DOHH2 (cell line): ENCODE measurements at regions not wholly inside any gene's neighbourhood (a gene's known extent, or its start where the extent isn't known, plus 50 kb on each side); places are given as distances from the start of the nearest gene placed in this dataset.

Source experiments
- H3F3A ChIP-seq: fragments of 200-600 bp; sonication (generic), shearing (Covaris generic); 2 replicates; pipeline ENCODE4 v1.6.0; 2016; ENCODE audit warnings: antibody characterized with exemption, mild to moderate bottlenecking; ENCODE audit not compliant: control insufficient read depth, insufficient read depth
- H3K27ac ChIP-seq: fragments of 200-600 bp; sonication (generic); 2 replicates; pipeline ENCODE4 v1.5.1; 2014; ENCODE audit warnings: low read depth, mild to moderate bottlenecking, low read length, moderate library complexity
- H3K27me3 ChIP-seq: fragments of 200-600 bp; sonication (generic); 2 replicates; pipeline ENCODE4 v1.6.1; 2014; ENCODE audit warnings: mild to moderate bottlenecking, low read length, mixed read lengths; ENCODE audit not compliant: control insufficient read depth
- H3K36me3 ChIP-seq: fragments of 200-600 bp; sonication (generic); 2 replicates; pipeline ENCODE4 v1.6.1; 2014; ENCODE audit warnings: mild to moderate bottlenecking, low read length, moderate library complexity, mixed read lengths; ENCODE audit not compliant: control insufficient read depth
- H3K4me1 ChIP-seq: fragments of 200-600 bp; sonication (generic); 2 replicates; pipeline ENCODE4 v1.6.1; 2014; ENCODE audit warnings: mild to moderate bottlenecking, low read length, mixed read lengths; ENCODE audit not compliant: control insufficient read depth
- H3K4me2 ChIP-seq: fragments of 200-600 bp; sonication (generic); 2 replicates; pipeline ENCODE4 v1.6.0; 2014; ENCODE audit warnings: mild to moderate bottlenecking, low read length, moderate library complexity
- H3K4me3 ChIP-seq: fragments of 200-600 bp; sonication (generic); 2 replicates; pipeline ENCODE4 v1.5.1; 2014; ENCODE audit warnings: mild to moderate bottlenecking, low read length, mixed read lengths
- H3K79me2 ChIP-seq: fragments of 200-600 bp; sonication (generic); 2 replicates; pipeline ENCODE4 v1.6.1; 2014; ENCODE audit warnings: mild to moderate bottlenecking, low read length, mixed read lengths; ENCODE audit not compliant: control insufficient read depth
- H3K9me2 ChIP-seq: fragments of 200-600 bp; sonication (generic); replicated peaks from 2 replicates; pipeline ENCODE4 v1.6.1; 2014; ENCODE audit warnings: mild to moderate bottlenecking, low read length, mixed read lengths; ENCODE audit not compliant: control insufficient read depth
- H3K9me3 ChIP-seq: fragments of 200-600 bp; sonication (generic); 2 replicates; pipeline ENCODE4 v1.6.1; 2014; ENCODE audit warnings: antibody characterized with exemption, low read length, mixed read lengths; ENCODE audit not compliant: control insufficient read depth, insufficient read depth
- H4K20me1 ChIP-seq: fragments of 200-600 bp; sonication (generic); 2 replicates; pipeline ENCODE4 v1.6.0; 2014; ENCODE audit warnings: low read depth, mild to moderate bottlenecking, antibody characterized with exemption, low read length, moderate library complexity; ENCODE audit not compliant: control insufficient read depth, insufficient read depth
- CTCF ChIP-seq: fragments of 200-600 bp; sonication (generic); IDR thresholded peaks from one replicate; pipeline ENCODE4 v1.5.1; 2014; ENCODE audit warnings: antibody characterized with exemption, mild to moderate bottlenecking, low read depth, low read length; ENCODE audit not compliant: poor library complexity, severe bottlenecking
- EZH2phosphoT487 ChIP-seq: fragments of 200-600 bp; sonication (generic); IDR thresholded peaks from 2 replicates; pipeline ENCODE4 v1.6.1; 2017; ENCODE audit warnings: borderline replicate concordance, mild to moderate bottlenecking, antibody characterized with exemption, low read length, moderate library complexity, mixed read lengths

DNA sequence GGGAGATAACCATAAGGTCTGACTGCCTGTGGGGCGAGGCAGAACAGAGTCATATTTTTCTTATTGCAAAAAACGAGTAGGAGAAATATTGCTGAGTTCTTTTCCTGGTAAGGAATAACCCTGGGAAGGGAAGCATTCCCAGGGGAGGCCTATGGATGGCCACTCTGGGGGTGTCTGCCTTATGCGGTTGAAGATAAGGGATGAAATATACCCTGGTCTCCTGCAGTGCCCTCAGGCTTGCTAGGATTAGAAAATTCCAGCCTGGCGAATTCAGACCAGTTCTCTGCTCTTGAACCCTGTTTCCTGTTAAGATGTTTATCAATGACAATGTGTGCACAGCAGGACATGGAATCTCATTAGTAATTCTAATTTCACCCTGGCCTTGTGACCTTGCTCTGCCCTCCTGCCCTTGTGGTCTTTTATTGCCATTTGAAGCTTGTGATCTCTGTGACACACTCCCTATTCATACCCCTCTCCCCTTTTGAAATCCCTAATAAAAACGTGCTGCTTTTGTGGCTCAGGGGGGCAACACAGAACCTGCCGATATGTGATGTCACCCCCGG is 491.1 kb upstream of the EYS start:
- no peak overlapping the region for H3K4me2 ChIP-seq
- TF ChIP-seq EZH2phosphoT487 (no peak), CTCF (no peak)
- H3K79me2 ChIP-seq: no peaks in the 10 kb centered on the region
- H3K4me1 ChIP-seq: no peaks in the 10 kb centered on the region
- no peak overlapping the region for H3K27ac ChIP-seq
- no peaks in the 10 kb centered on the region for H3K9me2 ChIP-seq
- H3K27me3 ChIP-seq: no peaks in the 10 kb centered on the region
- no peaks in the 10 kb centered on the region for H3F3A ChIP-seq
- no peaks in the 10 kb centered on the region for H3K36me3 ChIP-seq
- H4K20me1 ChIP-seq: no peaks in the 10 kb centered on the region
- peaks cover 11% of the 10 kb centered on the region; the same call in 1 of the 2 replicates for H3K9me3 ChIP-seq
- no peak overlapping the region for H3K4me3 ChIP-seq

DNA sequence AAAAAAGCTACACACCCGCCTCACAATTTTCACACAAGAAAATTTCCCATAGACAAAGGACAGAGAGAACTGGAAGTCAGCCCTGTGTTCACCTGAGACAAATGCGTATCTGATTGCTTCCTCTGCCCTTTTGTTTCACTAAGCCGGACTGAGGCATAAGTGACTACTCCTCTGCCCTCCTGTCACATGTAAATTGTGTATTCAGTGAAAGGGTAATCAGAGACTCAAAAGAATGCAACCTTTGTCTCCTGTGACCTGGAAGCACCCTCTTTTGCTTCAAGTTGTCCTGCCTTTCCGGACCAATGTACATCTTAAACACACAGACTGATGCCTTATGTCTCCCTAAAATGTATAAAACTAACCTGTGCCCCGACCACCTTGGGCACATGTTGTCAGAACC is 483.8 kb upstream of the EYS start:
- H3K36me3 ChIP-seq: no peaks in the 10 kb centered on the region
- H4K20me1 ChIP-seq: no peaks in the 10 kb centered on the region
- H3K27ac ChIP-seq: no peak overlapping the region
- H3F3A ChIP-seq: no peaks in the 10 kb centered on the region
- H3K4me3 ChIP-seq: no peak overlapping the region
- TF ChIP-seq CTCF (no peak), EZH2phosphoT487 (no peak)
- H3K9me3 ChIP-seq: no peaks in the 10 kb centered on the region; the same call in 1 of the 2 replicates
- H3K4me1 ChIP-seq: no peaks in the 10 kb centered on the region
- H3K79me2 ChIP-seq: no peaks in the 10 kb centered on the region
- H3K27me3 ChIP-seq: no peaks in the 10 kb centered on the region
- H3K4me2 ChIP-seq: no peak overlapping the region
- H3K9me2 ChIP-seq: no peaks in the 10 kb centered on the region

GRCh38 chr6:66189915-66190314 is 482.9 kb upstream of the EYS start:
- Histone ChIP-seq H3K4me2 (no peak overlapping the region), H3K79me2 (no peaks in the 10 kb centered on the region), H3F3A (no peaks in the 10 kb centered on the region), H3K9me2 (no peaks in the 10 kb centered on the region), H3K4me3 (no peak overlapping the region), H3K27ac (no peak overlapping the region), H3K27me3 (no peaks in the 10 kb centered on the region), H3K4me1 (no peaks in the 10 kb centered on the region), H4K20me1 (no peaks in the 10 kb centered on the region), H3K36me3 (no peaks in the 10 kb centered on the region), H3K9me3 (no peaks in the 10 kb centered on the region; the same call in 1 of the 2 replicates)
- no peak for TF ChIP-seq CTCF
- TF ChIP-seq EZH2phosphoT487: no peak
